DND-41 (cell line): ENCODE measurements at regions not wholly inside any gene's neighbourhood (a gene's known extent, or its start where the extent isn't known, plus 50 kb on each side); places are given as distances from the start of the nearest gene placed in this dataset.

ENCODE experiments used
- CTCF ChIP-seq: IDR thresholded peaks from 2 replicates; pipeline ENCODE4 v1.5.1; 2012; ENCODE audit warnings: borderline replicate concordance, low read length, moderate library complexity, mild to moderate bottlenecking; ENCODE audit not compliant: poor library complexity, severe bottlenecking; ENCODE audit errors: extremely low read depth
- EZH2 ChIP-seq: IDR thresholded peaks from 3 replicates; pipeline ENCODE4 v1.6.1; 2012; ENCODE audit warnings: borderline replicate concordance, low read depth, mild to moderate bottlenecking, moderate library complexity, low read length, inconsistent platforms; ENCODE audit not compliant: severe bottlenecking

GRCh38 chr3:31364711-31365110 lies 168.0 kb upstream of the STT3B start:
- TF ChIP-seq CTCF (no peak), EZH2 (no peak)
